Choroid plexus epithelial cell (primary cell): ENCODE measurements at regions not wholly inside any gene's neighbourhood (a gene's known extent, or its start where the extent isn't known, plus 50 kb on each side); places are given as distances from the start of the nearest gene placed in this dataset.

Experiments
- DNase-seq: peaks from one replicate; pipeline ENCODE4 v3.0.0-alpha.2; 2010; ENCODE audit warnings: low read depth
- H3K4me3 ChIP-seq: 2 replicates; pipeline ENCODE4 v1.5.1; 2011; ENCODE audit warnings: low read depth, mild to moderate bottlenecking, control low read depth, low read length, moderate library complexity
- TF ChIP-seq, protein P1 (sequence below): conservative IDR thresholded peaks from 2 replicates; pipeline ENCODE4 v1.5.1; 2011; ENCODE audit warnings: low read depth, mild to moderate bottlenecking, control low read depth, inconsistent platforms, low read length, moderate library complexity

DNA sequence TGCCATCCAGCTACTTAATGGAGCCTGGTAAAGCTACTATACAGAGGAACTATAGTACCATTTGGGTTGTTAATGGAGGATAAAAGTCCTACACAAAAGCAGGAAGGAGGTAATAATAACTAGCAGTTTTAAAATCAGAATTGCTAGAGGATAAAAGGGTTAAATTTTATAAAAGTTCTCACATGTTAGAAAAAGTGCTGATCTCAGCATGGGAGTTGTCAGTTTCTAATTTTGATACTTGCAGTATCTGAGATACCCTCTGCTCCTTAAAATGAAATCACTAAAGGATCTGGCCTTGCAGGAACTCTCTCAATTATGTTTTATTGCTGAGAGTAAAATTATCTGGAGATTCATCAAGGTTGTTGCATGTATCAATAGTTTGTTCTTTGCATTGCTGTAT is 272.2 kb upstream of the GYPC start:
- DNase-seq = no peak
- TF ChIP-seq, protein P1, sequence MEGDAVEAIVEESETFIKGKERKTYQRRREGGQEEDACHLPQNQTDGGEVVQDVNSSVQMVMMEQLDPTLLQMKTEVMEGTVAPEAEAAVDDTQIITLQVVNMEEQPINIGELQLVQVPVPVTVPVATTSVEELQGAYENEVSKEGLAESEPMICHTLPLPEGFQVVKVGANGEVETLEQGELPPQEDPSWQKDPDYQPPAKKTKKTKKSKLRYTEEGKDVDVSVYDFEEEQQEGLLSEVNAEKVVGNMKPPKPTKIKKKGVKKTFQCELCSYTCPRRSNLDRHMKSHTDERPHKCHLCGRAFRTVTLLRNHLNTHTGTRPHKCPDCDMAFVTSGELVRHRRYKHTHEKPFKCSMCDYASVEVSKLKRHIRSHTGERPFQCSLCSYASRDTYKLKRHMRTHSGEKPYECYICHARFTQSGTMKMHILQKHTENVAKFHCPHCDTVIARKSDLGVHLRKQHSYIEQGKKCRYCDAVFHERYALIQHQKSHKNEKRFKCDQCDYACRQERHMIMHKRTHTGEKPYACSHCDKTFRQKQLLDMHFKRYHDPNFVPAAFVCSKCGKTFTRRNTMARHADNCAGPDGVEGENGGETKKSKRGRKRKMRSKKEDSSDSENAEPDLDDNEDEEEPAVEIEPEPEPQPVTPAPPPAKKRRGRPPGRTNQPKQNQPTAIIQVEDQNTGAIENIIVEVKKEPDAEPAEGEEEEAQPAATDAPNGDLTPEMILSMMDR = no peak
- no peak overlapping the region for H3K4me3 ChIP-seq

DNA sequence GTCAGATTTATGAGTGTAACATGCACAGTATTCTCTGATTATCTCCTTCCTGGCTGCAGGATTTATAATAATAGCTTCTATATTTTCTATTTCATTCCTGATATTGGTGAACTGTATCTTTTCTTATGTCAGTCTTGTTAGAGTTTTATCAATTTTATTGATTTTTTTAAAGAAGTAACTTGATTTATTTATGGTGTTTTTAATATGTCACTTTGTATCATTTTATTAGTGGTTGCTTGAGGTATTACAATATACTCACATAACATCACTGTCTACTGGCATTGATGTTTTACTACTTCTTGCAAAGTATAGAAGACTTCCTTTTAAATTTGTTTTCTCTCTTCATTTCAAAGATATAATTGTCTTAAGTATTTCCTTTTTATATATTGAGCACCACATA is 270.5 kb upstream of the GYPC start:
- no peak overlapping the region for H3K4me3 ChIP-seq
- no peak for DNase-seq
- TF ChIP-seq, protein P1 = no peak

DNA sequence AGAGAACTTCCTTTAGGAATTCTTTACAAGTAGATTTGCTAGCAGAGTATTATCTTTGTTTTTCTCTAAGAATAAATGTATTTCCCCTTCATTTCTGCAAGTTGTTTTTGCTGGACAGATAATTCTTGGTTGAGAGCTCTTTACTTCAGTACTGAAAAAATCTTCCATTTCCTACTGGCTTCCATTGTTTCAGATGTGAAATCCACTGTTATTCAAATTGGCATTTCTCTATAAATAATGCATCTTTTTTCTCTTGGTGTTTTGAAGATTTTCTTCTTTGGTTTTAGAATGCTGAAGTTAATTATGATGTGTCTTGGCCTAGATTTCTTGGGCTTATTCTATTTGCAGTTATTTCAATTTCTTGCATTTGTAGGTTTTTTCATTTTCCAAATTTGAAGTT is 270.0 kb upstream of the GYPC start:
- TF ChIP-seq, protein P1 = no peak
- H3K4me3 ChIP-seq = no peak overlapping the region
- DNase-seq = no peak

DNA sequence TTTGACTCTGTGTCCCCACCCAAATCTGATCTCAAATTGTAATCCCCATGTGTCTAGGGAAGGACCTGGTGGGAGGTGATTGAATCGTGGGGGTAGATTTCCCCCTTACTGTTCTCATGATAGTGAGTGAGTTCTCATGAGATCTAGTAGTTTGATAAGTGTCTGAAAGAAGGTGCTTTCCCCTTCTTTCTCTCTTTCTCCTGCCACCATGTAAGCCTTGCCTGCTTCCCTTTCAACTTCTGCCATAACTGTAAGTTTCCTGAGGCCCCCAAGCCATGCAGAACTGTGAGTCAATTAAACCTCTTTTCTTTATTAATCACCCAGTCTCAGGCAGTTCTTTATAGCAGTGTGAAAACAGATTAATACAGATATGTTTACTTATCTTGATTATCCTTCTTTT is 266.5 kb upstream of the GYPC start:
- TF ChIP-seq, protein P1 = no peak
- no peak for DNase-seq
- H3K4me3 ChIP-seq = no peak overlapping the region

DNA sequence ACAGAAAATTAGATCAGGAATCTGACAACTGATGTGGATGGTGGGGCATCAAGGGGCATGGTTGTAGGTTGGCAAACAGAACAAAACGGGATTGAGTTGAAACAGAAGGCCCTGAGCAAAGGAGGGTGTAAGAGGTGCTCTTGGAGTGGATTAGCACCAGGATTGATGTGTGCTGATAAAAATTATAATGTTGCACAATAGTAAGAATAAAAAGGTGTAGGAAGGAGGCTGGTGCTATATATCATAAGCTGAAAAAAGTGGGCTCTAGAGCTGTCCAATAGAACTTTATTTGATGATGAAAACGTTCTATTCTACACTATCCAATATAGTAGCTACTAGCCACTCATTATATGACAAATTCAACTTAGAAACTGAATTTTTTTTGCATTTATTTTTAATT is 263.1 kb upstream of the GYPC start:
- no peak for DNase-seq
- H3K4me3 ChIP-seq = no peak overlapping the region
- TF ChIP-seq, protein P1 = no peak

DNA sequence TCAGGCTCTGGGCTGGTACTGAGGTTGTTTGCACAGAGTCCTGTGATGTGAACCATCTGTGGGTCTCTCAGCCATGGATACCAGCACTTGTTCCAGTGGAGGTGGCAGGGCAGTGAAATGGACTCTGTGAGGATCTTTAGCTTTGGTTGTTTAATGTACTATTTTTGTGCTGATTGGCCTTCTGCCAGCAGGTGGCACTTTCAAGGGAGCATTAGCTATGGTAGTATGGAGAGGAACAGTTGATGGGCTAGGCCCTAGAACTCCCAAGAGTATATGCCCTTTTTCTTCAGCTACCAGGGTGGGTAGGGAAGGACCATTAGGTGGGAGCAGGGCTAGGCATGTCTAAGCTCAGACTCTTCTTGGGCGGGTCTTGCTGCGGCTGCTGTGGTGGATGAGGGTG is 257.0 kb upstream of the GYPC start:
- TF ChIP-seq, protein P1 = no peak
- no peak overlapping the region for H3K4me3 ChIP-seq
- DNase-seq = no peak

DNA sequence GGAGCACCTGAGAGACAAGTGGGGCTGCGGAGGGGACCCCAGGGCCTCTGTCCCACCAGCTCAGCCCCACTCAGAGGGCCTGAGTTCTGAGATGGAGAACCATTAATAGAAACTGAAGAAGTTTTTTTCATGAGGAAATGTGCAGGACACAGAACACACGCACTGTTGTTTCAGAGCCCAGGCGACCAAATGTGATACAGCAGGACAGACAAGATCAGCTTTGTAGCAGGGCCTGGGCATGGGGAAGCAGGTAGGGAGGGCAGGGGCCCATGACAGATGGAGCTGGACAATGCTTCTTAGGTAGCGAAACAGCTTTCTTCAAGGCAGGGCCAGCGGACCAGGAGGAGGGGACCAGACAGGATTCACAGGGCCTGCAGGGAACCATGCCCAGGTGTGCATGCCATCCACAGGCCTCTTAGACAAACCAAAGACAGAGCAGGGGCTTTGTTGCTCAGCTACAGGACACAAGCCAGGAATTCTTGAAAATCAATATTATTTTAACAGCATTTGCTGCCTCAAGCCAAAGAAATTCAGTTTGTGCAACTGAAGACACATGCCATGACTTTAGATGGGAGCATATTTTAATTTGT is 252.8 kb upstream of the GYPC start:
- DNase-seq = no peak
- TF ChIP-seq, protein P1 = no peak
- no peak overlapping the region for H3K4me3 ChIP-seq
